GM12878 (cell line): ENCODE measurements at regions not wholly inside any gene's neighbourhood (a gene's known extent, or its start where the extent isn't known, plus 50 kb on each side); places are given as distances from the start of the nearest gene placed in this dataset.

ENCODE experiments used
- BRCA1 ChIP-seq: IDR thresholded peaks from 2 replicates; pipeline ENCODE4 v1.6.1; 2011; ENCODE audit warnings: low read depth, low read length, improper control_type of control experiment
- EP300 ChIP-seq, 2 experiments: fragments of 150-350 bp in 1 of 2; IDR thresholded peaks; 2 replicates each; pipeline ENCODE4 v1.6.1; 2011 to 2012; ENCODE audit warnings: low read depth in 2 of 2, low read length in 2 of 2, borderline replicate concordance in 1 of 2, improper control_type of control experiment in 1 of 2, inconsistent platforms in 1 of 2; ENCODE audit not compliant: control insufficient read depth in 1 of 2
- MEF2B ChIP-seq: fragments of 450-650 bp; IDR thresholded peaks from 2 replicates; pipeline ENCODE4 v1.6.1; 2018; ENCODE audit warnings: mild to moderate bottlenecking, moderate library complexity; ENCODE audit not compliant: partially characterized antibody, poor library complexity, severe bottlenecking
- MXI1 ChIP-seq: fragments of 150-350 bp; IDR thresholded peaks from 2 replicates; pipeline ENCODE4 v1.6.1; 2011; ENCODE audit warnings: low read depth, mild to moderate bottlenecking, inconsistent platforms, low read length, improper control_type of control experiment
- MYB ChIP-seq: fragments of 150-350 bp; IDR thresholded peaks from 2 replicates; pipeline ENCODE4 v1.6.1; 2014; ENCODE audit warnings: mild to moderate bottlenecking, low read depth, low read length, borderline replicate concordance
- POLR2A ChIP-seq: IDR thresholded peaks from 2 replicates; pipeline ENCODE4 v1.6.1; 2011; ENCODE audit warnings: low read depth, mild to moderate bottlenecking, low read length
- POLR2AphosphoS2 ChIP-seq: IDR thresholded peaks from 2 replicates; pipeline ENCODE4 v1.6.1; 2011; ENCODE audit warnings: low read depth, mild to moderate bottlenecking, low read length, improper control_type of control experiment, moderate library complexity
- RBBP5 ChIP-seq: fragments of 200-600 bp; sonication (generic); conservative IDR thresholded peaks from 2 replicates; pipeline ENCODE4 v1.6.1; 2016
- SIN3A ChIP-seq: IDR thresholded peaks from 2 replicates; pipeline ENCODE4 v1.6.1; 2012; ENCODE audit warnings: low read depth, low read length, improper control_type of control experiment
- TCF7 ChIP-seq: IDR thresholded peaks from 2 replicates; pipeline ENCODE4 v1.6.1; 2014; ENCODE audit warnings: antibody characterized with exemption, borderline replicate concordance
- ZZZ3 ChIP-seq: IDR thresholded peaks from 2 replicates; pipeline ENCODE4 v1.6.1; 2011; ENCODE audit warnings: low read depth; ENCODE audit not compliant: control insufficient read depth, insufficient read length
- TF ChIP-seq, protein P1 (sequence below): fragments of 450-650 bp; IDR thresholded peaks from 2 replicates; pipeline ENCODE4 v1.6.1; 2017; ENCODE audit warnings: low read depth, mild to moderate bottlenecking, moderate library complexity
- TF ChIP-seq, protein P2 (sequence below): IDR thresholded peaks from 2 replicates; pipeline ENCODE4 v1.6.1; 2012; ENCODE audit warnings: low read length, inconsistent platforms
- TF ChIP-seq, protein P3 (sequence below): IDR thresholded peaks from 2 replicates; pipeline ENCODE4 v1.6.1; 2011; ENCODE audit warnings: borderline replicate concordance, low read depth, mild to moderate bottlenecking, moderate library complexity, mixed read lengths, low read length; ENCODE audit not compliant: insufficient read depth; ENCODE audit errors: extremely low read length

DNA sequence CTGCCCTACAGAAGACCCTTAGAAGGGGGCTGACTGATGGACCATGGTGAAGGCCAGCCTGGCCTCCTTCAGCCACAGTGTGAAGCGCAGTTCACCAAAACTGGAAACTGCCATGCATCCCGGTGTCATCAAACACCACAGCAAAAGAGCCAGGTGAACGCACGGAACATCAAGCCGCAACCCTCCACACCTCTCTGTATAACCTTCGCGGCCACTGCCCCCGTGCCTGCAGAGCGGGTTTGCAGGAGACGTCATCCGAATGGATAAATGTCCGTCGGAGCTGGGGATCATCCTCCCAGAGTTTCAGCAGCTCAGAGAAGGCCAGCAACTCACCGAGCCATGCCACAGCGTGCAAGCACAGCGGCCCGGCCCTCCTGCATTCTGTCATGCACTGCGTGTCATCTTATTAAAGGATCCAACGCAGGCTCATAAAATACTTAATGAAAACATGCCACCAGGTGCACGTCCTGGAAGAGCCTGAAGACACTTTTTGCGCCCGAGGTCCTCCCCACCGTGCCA, 309.9 kb downstream of the BRD1 start (continued):
- TF ChIP-seq, protein P1, sequence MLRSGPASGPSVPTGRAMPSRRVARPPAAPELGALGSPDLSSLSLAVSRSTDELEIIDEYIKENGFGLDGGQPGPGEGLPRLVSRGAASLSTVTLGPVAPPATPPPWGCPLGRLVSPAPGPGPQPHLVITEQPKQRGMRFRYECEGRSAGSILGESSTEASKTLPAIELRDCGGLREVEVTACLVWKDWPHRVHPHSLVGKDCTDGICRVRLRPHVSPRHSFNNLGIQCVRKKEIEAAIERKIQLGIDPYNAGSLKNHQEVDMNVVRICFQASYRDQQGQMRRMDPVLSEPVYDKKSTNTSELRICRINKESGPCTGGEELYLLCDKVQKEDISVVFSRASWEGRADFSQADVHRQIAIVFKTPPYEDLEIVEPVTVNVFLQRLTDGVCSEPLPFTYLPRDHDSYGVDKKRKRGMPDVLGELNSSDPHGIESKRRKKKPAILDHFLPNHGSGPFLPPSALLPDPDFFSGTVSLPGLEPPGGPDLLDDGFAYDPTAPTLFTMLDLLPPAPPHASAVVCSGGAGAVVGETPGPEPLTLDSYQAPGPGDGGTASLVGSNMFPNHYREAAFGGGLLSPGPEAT: no peak
- TF ChIP-seq SIN3A (no peak), BRCA1 (no peak), ZZZ3 (no peak), MXI1 (no peak), RBBP5 (no peak), EP300 (IDR thresholded peaks at IDR 0.05; ENCODE audit: borderline replicate concordance in 1 of 2, control insufficient read depth in 1 of 2, low read depth in 2 of 2, low read length in 2 of 2) (no peak), POLR2AphosphoS2 (no peak), POLR2A (no peak), TCF7 (no peak), MEF2B (no peak), MYB (no peak)
- TF ChIP-seq, protein P2, sequence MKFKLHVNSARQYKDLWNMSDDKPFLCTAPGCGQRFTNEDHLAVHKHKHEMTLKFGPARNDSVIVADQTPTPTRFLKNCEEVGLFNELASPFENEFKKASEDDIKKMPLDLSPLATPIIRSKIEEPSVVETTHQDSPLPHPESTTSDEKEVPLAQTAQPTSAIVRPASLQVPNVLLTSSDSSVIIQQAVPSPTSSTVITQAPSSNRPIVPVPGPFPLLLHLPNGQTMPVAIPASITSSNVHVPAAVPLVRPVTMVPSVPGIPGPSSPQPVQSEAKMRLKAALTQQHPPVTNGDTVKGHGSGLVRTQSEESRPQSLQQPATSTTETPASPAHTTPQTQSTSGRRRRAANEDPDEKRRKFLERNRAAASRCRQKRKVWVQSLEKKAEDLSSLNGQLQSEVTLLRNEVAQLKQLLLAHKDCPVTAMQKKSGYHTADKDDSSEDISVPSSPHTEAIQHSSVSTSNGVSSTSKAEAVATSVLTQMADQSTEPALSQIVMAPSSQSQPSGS: no peak
- TF ChIP-seq, protein P3, sequence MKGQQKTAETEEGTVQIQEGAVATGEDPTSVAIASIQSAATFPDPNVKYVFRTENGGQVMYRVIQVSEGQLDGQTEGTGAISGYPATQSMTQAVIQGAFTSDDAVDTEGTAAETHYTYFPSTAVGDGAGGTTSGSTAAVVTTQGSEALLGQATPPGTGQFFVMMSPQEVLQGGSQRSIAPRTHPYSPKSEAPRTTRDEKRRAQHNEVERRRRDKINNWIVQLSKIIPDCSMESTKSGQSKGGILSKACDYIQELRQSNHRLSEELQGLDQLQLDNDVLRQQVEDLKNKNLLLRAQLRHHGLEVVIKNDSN: no peak
